ENCODE measurements at regions not wholly inside any gene's neighbourhood (a gene's known extent, or its start where the extent isn't known, plus 50 kb on each side); places are given as distances from the start of the nearest gene placed in this dataset.

GRCh38 chr9:87122947-87123685 lies 175.8 kb upstream of the GAS1 start:
- no peak for DNase-seq

DNA sequence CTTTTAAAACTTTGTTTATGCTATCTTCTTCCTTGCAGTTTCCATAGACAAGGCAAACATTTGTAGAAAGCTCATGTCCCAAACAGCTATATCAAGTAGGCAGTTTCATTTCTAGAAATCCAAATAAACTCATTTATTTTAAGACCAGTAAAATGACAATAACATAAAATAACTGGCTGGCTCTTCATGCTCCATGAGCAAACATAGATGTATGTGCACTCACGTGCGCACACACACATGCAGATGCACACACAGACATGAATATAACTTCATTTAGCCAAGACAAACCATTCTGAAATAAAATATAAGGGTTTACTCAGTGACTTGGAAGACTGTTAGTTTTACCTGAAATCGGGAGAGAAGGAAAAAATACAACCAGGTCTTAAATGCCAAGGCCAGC lies 176.5 kb upstream of the GAS1 start:
- no peak for DNase-seq

- DNase-seq = no peak
Measured at GRCh38 chr9:87125819-87126218, 178.5 kb upstream of the GAS1 start.

DNA sequence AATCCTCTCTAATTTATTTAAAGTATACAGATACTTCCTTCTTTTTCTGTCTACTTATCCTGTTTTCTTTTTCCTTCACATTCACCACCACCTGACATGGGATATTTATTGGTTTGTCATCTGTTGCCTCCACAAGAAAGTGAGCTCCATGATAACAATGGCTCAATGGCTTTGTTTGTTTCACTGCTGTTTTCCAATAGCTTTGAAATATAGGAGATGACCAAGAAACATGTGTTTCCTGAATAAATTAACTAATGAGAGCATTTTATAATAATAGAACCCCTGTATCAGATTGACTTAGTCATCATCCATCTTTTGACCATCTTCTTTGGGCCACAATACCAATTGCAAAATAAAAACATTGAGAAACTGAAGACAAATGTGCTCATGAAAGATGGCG lies 180.2 kb upstream of the GAS1 start:
- DNase-seq = no peak

- no peak for DNase-seq
Measured at GRCh38 chr9:87127978-87128614, 180.8 kb upstream of the GAS1 start.

- DNase-seq = no peak
Measured at GRCh38 chr9:87128844-87129493, 181.7 kb upstream of the GAS1 start.

GRCh38 chr9:87135074-87135473 lies 187.8 kb upstream of the GAS1 start:
- no peak for DNase-seq

GRCh38 chr9:87137718-87138117 lies 190.4 kb upstream of the GAS1 start:
- DNase-seq = no peak

- DNase-seq = no peak
Measured at GRCh38 chr9:87138128-87139040, 191.1 kb upstream of the GAS1 start.

DNA sequence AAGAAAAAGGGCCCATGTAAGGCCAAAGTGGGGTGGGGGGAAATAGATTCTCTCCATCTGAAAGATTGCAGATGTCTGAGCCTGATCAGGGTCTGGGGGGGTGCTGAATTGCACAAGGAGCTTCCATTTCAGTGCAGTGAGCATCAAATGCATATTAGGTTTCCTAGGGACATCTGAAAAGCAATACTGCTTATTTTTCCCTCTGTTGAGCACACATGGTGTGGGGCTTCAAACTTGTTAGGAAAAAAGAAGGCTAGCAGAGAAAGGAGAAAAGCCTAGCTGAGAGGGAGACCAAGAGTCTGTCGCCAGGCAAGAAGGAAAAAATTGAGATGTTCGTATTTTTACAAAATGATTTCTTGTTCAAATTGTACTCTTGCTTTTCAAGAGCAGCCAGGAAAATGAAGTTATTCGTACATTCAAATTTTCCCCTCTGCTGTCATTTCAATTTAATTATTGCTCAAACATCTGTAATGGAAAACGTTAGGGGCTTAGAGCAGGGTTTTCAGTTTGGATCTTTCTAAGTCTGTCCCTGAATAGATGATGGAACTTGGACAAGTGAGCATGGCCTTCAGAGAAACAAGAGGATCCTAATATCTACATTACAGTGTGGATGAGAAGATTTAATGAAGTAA lies 191.9 kb upstream of the GAS1 start:
- no peak for DNase-seq

GRCh38 chr9:87140142-87140541 lies 192.8 kb upstream of the GAS1 start:
- DNase-seq = no peak

DNA sequence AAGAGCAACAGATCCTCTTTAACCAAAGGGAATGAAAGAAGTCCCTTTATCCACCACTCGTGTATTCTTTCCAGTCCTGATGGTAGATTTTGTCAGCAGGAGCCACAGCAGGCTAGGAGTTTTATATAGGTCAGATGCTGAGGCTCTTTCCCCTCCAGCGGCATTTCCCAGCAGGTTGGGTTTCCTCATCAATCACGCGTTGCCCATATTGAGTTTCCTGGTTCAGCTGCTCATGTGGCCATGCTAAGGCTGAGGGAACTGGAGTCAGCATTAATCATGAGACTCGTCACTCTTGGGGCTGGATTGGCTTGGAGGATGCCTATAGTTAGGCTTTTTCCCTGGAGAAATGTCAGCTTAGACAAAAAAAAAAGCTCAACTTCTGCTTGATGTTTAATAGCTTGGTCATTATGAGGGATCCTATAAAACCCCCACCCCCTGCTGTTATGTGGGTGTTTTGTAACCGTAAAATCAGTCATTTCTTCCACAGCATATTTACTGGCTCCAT lies 193.4 kb upstream of the GAS1 start:
- DNase-seq = no peak

DNA sequence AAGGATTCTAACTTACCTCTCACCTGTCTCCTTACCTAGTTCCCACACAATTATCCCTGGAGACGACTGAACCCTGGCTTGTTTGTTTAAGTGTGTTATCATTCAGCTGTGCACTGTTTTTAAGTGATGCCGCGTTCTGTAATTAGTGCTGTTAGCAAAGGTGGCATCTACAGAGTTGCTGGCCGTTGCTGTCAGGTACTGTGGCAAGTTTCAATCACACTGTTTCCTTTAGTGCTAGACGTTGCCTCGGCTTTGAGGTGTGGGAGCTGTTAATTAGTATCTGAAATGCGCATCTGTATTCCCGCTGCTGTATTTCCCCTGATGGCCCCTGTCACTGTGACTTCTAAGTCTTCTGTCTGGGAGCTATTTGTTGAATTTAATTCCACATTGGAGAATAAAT lies 193.8 kb upstream of the GAS1 start:
- DNase-seq = peak; percentile 52

DNA sequence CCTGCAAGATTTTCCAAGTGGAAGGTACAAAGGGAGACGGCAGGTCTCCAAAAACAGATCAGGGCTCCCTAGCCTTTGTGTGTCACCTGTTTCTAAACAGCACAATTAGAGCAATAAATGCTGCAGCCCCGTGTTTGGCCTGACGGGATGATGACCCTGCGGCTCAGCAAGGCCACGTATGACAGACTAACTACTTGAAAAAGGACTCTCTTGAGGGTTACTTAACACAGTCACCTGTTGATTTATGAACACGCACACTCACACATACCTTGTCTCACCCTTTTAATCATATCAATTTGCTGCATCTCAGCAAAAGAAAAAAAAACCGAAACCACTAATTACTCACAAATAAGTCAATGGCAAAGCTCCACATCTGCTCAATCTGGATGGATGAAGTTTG lies 199.6 kb upstream of the GAS1 start:
- DNase-seq = peak; percentile 81

- no peak for DNase-seq
Measured at GRCh38 chr9:87147839-87148238, 200.5 kb upstream of the GAS1 start.

GRCh38 chr9:87148331-87149104 lies 201.2 kb upstream of the GAS1 start:
- DNase-seq = peak; percentile 15

DNA sequence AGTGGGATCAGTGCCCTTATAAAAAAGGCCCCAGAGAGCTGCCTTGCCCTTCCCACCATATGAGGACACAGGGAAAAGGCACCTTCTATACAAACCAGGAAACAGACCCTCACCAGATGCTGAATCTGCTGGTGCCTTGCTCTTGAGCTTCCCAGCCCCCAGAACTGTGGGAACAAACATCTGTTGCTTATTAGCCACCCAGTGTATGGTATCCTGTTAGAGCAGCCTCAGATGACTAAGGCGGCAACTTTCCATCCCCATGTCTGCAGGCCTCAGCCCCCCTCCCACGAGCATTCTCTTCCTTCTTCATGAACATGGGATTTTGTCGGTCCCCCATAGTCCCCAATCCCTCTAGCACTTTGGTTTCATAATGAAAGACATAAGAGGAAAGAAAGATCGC lies 202.5 kb upstream of the GAS1 start:
- DNase-seq = no peak

GRCh38 chr9:87152256-87152655 lies 204.9 kb upstream of the GAS1 start:
- no peak for DNase-seq

DNA sequence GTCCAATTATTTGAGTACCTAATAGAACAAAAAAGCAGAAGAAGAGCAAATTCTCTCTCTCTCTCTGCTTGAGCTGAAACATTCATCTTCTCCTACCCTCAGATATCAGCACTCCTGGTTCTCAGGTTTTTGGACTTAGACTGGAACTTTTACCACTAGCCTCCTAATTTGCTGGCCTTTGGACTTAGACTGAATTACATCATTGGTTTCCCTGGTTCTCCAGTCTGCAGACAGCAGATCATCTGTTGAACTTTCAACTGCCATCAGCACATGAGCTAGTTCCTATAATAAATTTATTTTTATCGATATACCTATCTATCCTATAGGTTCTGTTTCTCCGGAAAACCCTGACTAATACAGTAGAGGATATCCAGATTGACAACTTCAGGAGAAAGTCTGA lies 208.9 kb upstream of the GAS1 start:
- no peak for DNase-seq

DNA sequence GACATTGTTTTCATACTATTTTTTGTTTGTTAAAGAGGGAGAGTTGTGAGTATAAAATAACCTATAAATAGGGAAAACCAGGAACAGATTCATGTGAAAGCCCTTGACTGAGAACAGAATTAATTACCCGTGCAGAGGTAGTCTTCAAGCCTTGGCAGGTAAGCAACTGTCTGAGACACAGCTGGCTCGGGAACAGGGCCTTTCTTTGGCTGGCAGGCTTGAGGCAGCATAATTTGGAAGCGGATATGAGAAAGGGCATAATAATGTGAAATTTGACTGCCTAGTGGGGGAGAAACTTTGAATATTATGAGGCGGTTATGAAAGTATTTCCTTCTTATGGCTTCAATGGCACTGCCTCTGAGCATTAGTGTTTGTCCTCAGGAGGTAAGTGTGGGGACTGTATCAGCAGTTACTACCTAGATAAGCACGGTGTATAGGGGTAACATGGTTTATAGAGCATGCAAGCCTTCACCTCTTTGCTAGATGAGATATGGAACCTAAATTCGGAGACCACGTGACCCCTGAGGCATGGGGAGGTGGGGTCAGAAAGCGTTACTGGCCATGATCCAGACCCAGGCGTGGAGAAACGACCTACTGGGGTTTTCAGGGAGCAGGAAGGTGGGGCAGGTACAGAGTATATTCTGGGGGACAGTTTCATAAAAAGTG lies 210.2 kb upstream of the GAS1 start:
- DNase-seq = peak; percentile 67

- no peak for DNase-seq
Measured at GRCh38 chr9:87158765-87159164, 211.5 kb upstream of the GAS1 start.
